Astrocyte of the spinal cord (primary cell): ENCODE measurements at regions not wholly inside any gene's neighbourhood (a gene's known extent, or its start where the extent isn't known, plus 50 kb on each side); places are given as distances from the start of the nearest gene placed in this dataset.
"Not testable (repeated sequence)": the region's sequence is repeated elsewhere in the genome, so short reads cannot be mapped to it uniquely, and the experiment has no call there.

Experiments used
- DNase-seq: peaks from one replicate; pipeline ENCODE4 v3.0.0; 2011; ENCODE audit warnings: low read depth, low spot score
- H3K4me3 ChIP-seq: 2 replicates; pipeline ENCODE4 v1.5.1; 2011; ENCODE audit warnings: low read depth, mild to moderate bottlenecking, low read length, moderate library complexity
- in situ Hi-C: cut with HindIII; loops from 2 replicates; pipeline ENCODE4 v1.10.0; 2017; ENCODE audit warnings: low sequenced_read_pairs
- TF ChIP-seq, protein P1 (sequence below): IDR thresholded peaks from 2 replicates; pipeline ENCODE4 v1.5.1; 2012; ENCODE audit warnings: low read depth, mild to moderate bottlenecking, low read length, inconsistent platforms

DNA sequence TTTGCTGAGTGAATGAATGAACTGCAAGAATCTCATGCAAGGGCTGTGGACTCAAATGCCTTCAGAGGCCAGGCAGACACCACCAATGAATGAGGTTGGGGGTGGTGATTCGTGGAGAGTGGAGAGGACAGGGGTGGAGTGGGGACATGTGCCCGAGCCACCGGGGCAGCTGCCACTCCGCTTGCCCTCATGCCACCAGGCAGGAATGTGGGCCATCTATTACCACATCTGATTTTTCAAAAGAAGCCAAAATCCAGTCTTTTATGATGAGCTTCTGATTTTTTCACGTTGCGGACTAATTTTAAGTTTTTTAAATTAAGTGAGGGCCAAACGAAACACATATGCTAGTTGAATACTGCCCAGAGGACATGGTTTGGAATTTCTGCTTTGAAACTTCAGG, 67.1 kb upstream of the SMURF2 start:
- TF ChIP-seq, protein P1, sequence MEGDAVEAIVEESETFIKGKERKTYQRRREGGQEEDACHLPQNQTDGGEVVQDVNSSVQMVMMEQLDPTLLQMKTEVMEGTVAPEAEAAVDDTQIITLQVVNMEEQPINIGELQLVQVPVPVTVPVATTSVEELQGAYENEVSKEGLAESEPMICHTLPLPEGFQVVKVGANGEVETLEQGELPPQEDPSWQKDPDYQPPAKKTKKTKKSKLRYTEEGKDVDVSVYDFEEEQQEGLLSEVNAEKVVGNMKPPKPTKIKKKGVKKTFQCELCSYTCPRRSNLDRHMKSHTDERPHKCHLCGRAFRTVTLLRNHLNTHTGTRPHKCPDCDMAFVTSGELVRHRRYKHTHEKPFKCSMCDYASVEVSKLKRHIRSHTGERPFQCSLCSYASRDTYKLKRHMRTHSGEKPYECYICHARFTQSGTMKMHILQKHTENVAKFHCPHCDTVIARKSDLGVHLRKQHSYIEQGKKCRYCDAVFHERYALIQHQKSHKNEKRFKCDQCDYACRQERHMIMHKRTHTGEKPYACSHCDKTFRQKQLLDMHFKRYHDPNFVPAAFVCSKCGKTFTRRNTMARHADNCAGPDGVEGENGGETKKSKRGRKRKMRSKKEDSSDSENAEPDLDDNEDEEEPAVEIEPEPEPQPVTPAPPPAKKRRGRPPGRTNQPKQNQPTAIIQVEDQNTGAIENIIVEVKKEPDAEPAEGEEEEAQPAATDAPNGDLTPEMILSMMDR, result no peak
- in situ Hi-C loops, result no loop called here
- DNase-seq, result no peak
- no peak overlapping the region for H3K4me3 ChIP-seq

DNA sequence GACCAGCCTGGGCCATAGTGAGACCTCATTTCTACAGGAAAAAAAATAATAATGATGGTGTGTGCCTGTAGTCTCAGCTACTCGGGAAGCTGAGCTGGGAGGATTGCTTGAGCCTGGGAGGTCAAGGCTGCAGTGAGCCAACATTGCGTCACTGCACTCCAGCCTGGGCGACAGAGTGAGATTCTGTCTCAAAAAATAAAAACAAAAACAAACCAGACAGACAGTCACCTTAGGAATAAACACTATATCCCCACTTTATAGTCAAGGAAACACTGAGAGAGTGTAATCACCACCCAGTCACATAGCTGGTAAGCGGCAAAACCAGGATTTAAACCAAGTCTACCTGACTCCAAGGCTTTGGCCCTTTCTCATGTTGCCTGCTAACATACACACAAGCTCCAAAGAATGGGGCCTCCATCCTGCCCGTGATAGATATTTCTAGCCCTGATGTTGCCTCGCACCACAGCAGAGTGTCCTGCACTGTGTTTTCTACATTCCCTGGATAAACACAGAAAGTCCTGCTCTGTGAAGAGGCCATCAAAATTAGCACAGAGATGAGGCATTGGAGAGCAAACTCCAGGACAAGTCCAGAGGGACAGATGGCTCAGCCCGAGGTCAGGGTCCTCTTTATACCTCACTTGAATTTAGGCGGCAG, 66.1 kb upstream of the SMURF2 start:
- H3K4me3 ChIP-seq, result no peak overlapping the region
- DNase-seq, result no peak
- TF ChIP-seq, protein P1, result no peak
- in situ Hi-C loops, result no loop called here

DNA sequence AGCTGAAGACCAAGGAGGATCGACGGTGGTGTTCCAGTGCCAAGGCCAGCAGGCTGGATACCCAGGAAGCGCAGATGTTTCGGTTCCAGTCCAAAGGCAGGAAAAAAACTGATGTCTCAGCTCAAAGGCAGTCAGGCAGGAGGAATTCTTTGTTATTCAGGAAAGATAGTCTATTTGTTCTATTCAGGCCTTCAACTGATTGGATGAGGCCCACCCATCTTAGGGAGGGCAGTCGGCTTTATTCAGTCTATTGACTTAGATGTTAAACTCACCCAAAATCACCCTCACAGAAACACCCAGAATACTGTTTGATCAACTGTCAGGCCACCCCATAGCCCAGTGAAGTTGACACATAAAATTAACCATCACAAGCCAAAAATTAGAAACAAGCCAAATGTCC, 63.9 kb upstream of the SMURF2 start:
- in situ Hi-C loops, H3K4me3 ChIP-seq, DNase-seq: not testable (repeated sequence)

DNA sequence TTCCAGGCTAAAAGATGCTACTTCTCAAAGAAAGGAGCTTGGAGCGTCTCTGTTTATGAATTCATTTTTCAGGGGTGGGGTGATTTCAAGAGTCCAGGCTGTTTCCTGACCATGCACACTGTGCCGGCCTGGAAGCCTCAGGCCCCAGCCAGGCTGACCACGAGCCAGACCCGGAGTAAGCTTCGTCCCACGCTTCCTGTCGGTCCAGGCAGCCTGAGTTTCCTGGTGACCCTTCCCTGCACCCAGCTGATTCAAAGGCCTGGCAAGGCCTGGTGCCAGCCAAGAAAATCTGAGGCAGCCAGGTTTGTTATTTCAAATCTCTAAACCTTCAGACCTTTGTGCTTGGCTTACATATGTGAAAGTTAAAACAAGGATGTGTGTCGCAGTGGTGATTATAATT, 62.1 kb upstream of the SMURF2 start:
- peak; percentile 55 for DNase-seq
- H3K4me3 ChIP-seq, in situ Hi-C loops: not testable (repeated sequence)

DNA sequence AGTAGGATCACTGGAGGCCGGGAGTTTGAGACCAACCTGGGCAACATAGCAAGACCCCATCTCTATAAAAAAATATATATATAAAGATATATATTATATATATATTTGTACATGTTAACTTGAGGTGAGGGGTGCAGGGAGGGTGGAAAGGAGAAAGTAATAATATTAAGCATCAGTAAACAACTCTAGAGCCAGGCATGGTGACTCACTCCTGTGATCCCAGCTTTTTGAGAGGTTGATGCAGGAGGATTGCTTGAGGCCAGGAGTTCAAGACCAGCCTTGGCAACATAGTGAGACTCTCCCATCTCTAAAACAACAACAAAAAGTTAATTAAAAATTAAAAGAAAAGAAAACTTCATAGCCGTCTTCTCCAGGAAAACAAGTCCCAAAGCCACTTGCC, 61.7 kb upstream of the SMURF2 start:
- no peak for DNase-seq
- in situ Hi-C loops, result no loop called here
- no peak overlapping the region for H3K4me3 ChIP-seq
- TF ChIP-seq, protein P1, result no peak

DNA sequence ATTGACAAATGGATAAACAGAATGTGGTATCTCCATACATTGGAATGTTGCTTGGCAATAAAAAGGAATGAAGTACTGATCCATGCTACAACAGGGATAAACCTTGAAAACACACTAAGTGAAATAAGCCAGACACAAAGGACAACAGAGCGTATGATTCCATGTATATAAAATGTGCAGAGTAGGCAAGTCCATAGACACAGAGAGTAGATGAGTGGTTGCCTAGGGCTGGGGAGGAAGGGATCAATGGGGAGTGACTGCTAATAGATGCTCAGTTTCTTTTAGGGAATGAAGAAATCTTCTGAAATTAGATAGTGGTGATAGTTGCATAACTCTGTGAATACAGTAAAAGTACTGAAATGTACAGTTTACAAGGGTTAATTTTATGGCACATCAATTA, 59.4 kb upstream of the SMURF2 start:
- in situ Hi-C loops, result not testable (repeated sequence)

DNA sequence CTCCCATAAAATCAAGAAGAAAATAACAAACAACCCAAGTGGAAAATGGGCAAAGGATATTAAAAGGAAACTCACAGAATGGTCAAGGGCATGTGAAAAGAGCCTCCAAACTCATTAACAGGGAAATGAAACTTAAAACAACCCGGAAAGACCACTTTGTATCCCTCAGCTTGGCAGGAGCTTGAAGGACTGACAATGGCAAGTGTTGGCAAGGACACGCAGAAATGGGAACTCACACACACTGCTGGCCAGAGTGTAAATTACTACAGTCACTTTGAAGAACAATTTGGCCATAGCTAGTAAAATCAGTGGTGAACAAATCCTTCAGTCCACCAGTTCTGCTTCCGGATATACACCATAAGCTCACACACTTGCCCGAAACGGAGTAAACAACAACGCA, 58.1 kb upstream of the SMURF2 start:
- in situ Hi-C loops, H3K4me3 ChIP-seq, DNase-seq: not testable (repeated sequence)

More for the DNA sequence above, 59.4 kb upstream of the SMURF2 start:
- not testable (repeated sequence) for H3K4me3 ChIP-seq, DNase-seq

DNA sequence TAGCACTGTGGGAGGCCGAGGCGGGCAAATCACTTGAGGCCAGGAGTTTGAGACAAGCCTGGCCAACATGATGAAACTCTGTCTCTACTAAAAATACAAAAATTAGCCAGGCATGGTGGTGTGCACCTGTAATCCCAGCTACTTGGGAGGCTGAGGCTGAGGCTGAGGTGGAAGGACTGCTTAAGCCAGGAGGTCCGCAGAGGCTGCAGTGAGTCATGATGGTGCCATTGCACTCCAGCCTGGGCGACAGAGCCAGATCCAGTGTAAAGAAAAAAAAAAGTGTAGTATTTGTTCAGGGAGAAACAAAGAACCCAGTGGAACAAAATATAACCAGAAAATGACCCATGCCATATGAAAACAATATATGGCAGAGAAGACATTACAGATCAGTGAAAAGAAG, 57.4 kb upstream of the SMURF2 start:
- in situ Hi-C loops, H3K4me3 ChIP-seq, DNase-seq: not testable (repeated sequence)

DNA sequence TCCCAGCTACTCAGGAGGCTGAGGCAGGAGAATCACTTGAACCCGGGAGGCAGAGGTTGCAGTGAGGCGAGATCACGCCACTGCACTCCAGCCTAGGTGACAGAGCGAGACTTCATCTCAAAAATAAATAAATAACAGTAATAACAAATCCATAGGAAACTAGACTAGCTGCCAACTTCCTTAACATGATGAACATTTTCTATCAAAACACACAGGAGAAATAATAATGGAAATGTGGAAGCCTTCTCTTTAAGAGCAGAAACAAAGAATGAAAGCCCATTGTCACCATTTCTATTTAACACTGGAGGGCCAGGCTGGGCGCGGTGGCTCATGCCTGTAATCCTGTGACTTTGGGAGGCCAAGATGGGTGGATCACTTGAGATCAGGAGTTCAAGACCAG, 56.7 kb upstream of the SMURF2 start:
- H3K4me3 ChIP-seq, in situ Hi-C loops, DNase-seq: not testable (repeated sequence)

DNA sequence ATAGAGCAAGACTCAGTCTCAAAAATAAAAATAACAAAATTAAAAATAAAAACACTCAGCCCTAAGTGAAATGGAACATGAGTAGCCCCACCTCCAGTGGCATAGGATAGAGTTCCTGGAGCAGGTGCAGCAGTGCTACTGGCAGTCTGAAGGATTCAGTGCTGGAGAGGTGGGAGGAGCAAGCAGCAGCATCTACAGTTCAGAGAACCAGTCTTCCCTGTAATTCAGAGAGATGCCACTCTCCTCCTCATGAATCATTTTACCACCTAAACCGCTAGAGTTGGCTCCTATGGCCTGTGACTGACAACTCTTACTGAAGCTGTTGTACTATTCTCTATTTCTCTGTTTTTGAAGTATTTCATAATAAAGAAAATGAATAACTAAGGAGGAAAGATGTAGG, 56.0 kb upstream of the SMURF2 start:
- no peak for DNase-seq

DNA sequence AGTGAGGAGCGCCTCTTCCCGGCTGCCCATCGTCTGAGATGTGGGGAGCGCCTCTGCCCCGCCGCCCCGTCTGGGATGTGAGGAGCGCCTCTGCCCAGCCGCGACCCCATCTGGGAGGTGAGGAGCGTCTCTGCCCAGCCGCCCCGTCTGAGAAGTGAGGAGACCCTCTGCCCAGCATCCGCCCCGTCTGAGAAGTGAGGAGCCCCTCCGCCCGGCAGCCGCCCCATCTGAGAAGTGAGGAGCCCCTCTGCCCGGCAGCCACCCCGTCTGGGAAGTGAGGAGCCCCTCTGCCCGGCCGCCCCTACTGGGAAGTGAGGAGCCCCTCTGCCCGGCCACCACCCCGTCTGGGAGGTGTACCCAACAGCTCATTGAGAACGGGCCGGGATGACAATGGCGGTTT, 54.4 kb upstream of the SMURF2 start:
- DNase-seq, in situ Hi-C loops, H3K4me3 ChIP-seq: not testable (repeated sequence)

More for the DNA sequence above, 56.0 kb upstream of the SMURF2 start:
- in situ Hi-C loops, result no loop called here
- TF ChIP-seq, protein P1, result no peak
- H3K4me3 ChIP-seq, result no peak overlapping the region

DNA sequence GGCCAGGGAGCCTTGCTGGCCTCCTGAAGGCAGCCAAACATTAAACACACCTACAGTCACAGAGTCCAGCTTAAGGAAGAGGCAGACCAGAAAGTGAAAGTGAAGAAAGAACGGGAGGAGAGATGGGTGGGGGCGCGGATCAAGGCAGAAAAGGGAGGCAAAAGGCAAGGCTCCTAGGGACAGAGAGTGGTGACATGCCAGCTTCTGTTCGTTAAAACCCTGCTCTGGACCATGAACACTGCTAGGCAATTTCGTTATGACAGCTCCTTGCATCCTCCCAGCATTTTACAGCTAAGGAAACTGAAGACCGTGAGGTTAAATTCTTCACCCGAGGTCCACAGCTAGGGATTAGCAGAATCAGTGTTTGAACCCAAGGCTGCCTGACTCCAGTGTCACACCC, 51.7 kb upstream of the SMURF2 start:
- in situ Hi-C loops, H3K4me3 ChIP-seq, DNase-seq: not testable (repeated sequence)
